ENCODE measurements at regions not wholly inside any gene's neighbourhood (a gene's known extent, or its start where the extent isn't known, plus 50 kb on each side); places are given as distances from the start of the nearest gene placed in this dataset.

DNA sequence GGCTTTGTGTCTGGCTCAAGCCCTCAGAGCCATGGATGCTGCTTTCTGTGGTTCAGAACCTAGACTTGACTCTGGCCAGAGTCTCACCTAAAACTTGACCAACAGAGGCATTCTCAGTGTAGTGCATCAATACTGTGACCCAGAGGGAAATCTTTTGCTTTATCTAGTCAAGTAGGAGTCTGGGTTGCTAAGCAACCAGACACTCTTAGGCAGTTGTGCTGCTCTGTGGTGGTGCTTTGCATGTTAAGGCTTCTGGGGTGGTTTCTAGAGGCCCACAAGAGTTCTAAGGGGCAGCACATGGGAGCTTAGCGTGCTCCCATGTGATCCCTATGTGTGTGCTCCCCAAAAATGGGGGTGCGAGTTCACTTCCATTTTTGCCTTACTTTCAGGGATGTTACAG lies 224.6 kb upstream of the PLET1 start:
- TF ChIP-seq, protein P1, sequence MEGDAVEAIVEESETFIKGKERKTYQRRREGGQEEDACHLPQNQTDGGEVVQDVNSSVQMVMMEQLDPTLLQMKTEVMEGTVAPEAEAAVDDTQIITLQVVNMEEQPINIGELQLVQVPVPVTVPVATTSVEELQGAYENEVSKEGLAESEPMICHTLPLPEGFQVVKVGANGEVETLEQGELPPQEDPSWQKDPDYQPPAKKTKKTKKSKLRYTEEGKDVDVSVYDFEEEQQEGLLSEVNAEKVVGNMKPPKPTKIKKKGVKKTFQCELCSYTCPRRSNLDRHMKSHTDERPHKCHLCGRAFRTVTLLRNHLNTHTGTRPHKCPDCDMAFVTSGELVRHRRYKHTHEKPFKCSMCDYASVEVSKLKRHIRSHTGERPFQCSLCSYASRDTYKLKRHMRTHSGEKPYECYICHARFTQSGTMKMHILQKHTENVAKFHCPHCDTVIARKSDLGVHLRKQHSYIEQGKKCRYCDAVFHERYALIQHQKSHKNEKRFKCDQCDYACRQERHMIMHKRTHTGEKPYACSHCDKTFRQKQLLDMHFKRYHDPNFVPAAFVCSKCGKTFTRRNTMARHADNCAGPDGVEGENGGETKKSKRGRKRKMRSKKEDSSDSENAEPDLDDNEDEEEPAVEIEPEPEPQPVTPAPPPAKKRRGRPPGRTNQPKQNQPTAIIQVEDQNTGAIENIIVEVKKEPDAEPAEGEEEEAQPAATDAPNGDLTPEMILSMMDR (IDR thresholded peaks at IDR 0.05; ENCODE audit: extremely low read depth in 1 of 2, insufficient read depth in 1 of 2, low read depth in 1 of 2, low read length in 2 of 2) = no peak
- TF ChIP-seq POLR2AphosphoS5 (IDR thresholded peaks at IDR 0.05; ENCODE audit: insufficient read depth, low read depth, low read length) = no peak
- TF ChIP-seq GATA2 (IDR thresholded peaks at IDR 0.05; ENCODE audit: insufficient read depth, insufficient read length, low read depth, low read length) = no peak
